HUES48 (cell line): ENCODE measurements at regions not wholly inside any gene's neighbourhood (a gene's known extent, or its start where the extent isn't known, plus 50 kb on each side); places are given as distances from the start of the nearest gene placed in this dataset.

Experiments
- H3K27ac ChIP-seq: one replicate; pipeline ENCODE4 v1.7.0; 2013; ENCODE audit warnings: low read depth, low read length, inconsistent platforms
- H3K27me3 ChIP-seq: 2 replicates; pipeline ENCODE4 v1.6.1; 2013; ENCODE audit warnings: mild to moderate bottlenecking, low read length; ENCODE audit not compliant: control insufficient read depth, insufficient read depth
- H3K36me3 ChIP-seq: 2 replicates; pipeline ENCODE4 v1.6.1; 2013; ENCODE audit warnings: low read length; ENCODE audit not compliant: control insufficient read depth, insufficient read depth
- H3K4me1 ChIP-seq: 2 replicates; pipeline ENCODE4 v1.6.1; 2013; ENCODE audit warnings: mild to moderate bottlenecking, low read length; ENCODE audit not compliant: control insufficient read depth, insufficient read depth
- H3K4me3 ChIP-seq: 2 replicates; pipeline ENCODE4 v1.5.1; 2013; ENCODE audit warnings: mild to moderate bottlenecking, low read depth, low read length
- H3K9ac ChIP-seq: 2 replicates; pipeline ENCODE4 v1.6.1; 2013; ENCODE audit warnings: mild to moderate bottlenecking, low read depth, low read length, moderate library complexity
- H3K9me3 ChIP-seq: 2 replicates; pipeline ENCODE4 v1.6.1; 2013; ENCODE audit warnings: low read length; ENCODE audit not compliant: control insufficient read depth, insufficient read depth

DNA sequence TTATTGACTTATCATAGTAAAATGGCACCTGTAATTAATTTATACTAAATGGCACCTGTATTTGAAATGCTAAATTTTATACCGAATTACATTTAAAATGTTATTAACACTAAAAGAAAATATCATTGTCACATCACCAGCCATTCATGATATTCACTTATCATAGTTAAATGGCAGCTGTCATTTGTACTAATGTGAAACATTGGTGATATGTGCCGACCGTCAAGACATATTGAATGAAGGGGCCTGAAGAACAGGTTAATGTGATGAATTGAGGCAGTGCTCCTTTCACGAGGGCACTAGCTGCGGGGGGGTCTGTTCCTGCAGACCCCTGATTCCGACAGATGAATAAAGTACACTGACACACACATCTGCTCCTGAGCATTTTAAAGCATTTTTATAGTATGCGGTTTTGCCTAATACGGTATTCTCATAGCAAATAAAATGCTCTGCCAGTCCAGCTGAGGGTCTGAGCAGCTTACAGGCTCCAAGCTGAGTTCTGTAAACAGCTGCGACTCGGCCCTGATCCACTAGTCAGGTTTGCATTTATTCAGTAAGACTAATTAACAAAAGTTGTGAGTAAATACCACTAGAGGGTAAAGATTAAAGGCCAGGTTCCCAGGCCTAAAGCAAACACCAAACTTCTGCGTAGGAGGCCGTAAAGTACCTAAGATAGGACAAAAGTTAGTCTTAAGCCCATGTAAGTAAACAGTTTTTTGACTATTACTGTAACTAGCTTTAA lies 593.4 kb upstream of the NETO1 start:
- H3K9ac ChIP-seq, result no peak overlapping the region
- H3K27ac ChIP-seq, result peak overlapping the region; percentile 34
- H3K4me1 ChIP-seq, result peaks cover 9% of the 10 kb centered on the region
- H3K36me3 ChIP-seq, result no peaks in the 10 kb centered on the region
- no peaks in the 10 kb centered on the region for H3K9me3 ChIP-seq
- H3K4me3 ChIP-seq, result no peak overlapping the region
- H3K27me3 ChIP-seq, result no peaks in the 10 kb centered on the region

- Histone ChIP-seq H3K4me1 (peaks cover 4% of the 10 kb centered on the region), H3K9me3 (no peaks in the 10 kb centered on the region), H3K27ac (no peak overlapping the region), H3K9ac (no peak overlapping the region), H3K36me3 (no peaks in the 10 kb centered on the region), H3K27me3 (no peaks in the 10 kb centered on the region), H3K4me3 (no peak overlapping the region)
Observed at GRCh38 chr18:73458186-73458964, 590.6 kb upstream of the NETO1 start.

DNA sequence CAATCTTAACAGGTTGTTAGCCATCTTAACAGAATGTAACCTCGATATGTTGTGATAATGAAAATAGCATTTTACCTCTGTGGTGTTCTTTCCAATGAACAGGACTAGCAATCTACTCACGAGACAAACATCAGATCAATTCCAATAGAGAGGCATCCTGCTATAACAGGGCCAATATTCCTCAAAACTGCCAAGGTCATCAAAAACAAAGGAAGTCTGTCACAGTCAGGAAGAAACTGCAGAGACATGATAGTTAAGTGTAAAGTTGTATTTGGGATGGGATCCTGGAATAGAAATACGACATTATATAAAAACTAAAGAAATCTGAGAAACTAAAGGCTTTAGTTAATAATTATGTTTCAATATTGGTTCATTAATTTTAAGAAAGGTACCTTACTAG lies 588.9 kb upstream of the NETO1 start:
- H3K36me3 ChIP-seq, result no peaks in the 10 kb centered on the region
- no peak overlapping the region for H3K27ac ChIP-seq
- H3K9ac ChIP-seq, result no peak overlapping the region
- H3K4me3 ChIP-seq, result no peak overlapping the region
- no peaks in the 10 kb centered on the region for H3K9me3 ChIP-seq
- H3K27me3 ChIP-seq, result no peaks in the 10 kb centered on the region
- H3K4me1 ChIP-seq, result peaks cover 4% of the 10 kb centered on the region

- no peak overlapping the region for H3K27ac ChIP-seq
Observed at GRCh38 chr18:73452866-73453265, 585.1 kb upstream of the NETO1 start.

DNA sequence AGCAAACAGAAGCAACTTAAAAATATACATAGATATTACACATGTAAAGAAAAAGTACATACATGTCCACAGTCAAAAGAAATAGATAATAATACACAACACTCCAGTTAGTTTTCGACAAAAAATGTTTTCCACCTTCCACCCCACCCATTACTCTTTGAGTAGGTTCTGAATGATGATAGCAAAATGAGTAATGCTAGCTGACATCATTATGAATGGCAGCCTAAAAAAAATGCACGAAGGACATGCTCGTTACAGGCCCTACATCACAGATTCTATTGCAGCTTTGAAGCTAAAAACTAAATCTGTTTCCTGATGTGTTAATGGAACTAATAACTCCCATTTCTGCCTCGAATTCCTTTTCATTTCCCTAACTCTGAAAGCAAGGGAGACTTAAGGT lies 578.7 kb upstream of the NETO1 start:
- no peaks in the 10 kb centered on the region for H3K27me3 ChIP-seq
- H3K4me3 ChIP-seq, result no peak overlapping the region
- H3K27ac ChIP-seq, result no peak overlapping the region
- H3K36me3 ChIP-seq, result no peaks in the 10 kb centered on the region
- no peak overlapping the region for H3K9ac ChIP-seq
- no peaks in the 10 kb centered on the region for H3K4me1 ChIP-seq
- no peaks in the 10 kb centered on the region for H3K9me3 ChIP-seq

More at GRCh38 chr18:73452866-73453265, 585.1 kb upstream of the NETO1 start:
- H3K27me3 ChIP-seq, result no peaks in the 10 kb centered on the region
- H3K4me3 ChIP-seq, result no peak overlapping the region
- no peaks in the 10 kb centered on the region for H3K9me3 ChIP-seq
- no peak overlapping the region for H3K9ac ChIP-seq
- H3K4me1 ChIP-seq, result no peaks in the 10 kb centered on the region
- H3K36me3 ChIP-seq, result no peaks in the 10 kb centered on the region

DNA sequence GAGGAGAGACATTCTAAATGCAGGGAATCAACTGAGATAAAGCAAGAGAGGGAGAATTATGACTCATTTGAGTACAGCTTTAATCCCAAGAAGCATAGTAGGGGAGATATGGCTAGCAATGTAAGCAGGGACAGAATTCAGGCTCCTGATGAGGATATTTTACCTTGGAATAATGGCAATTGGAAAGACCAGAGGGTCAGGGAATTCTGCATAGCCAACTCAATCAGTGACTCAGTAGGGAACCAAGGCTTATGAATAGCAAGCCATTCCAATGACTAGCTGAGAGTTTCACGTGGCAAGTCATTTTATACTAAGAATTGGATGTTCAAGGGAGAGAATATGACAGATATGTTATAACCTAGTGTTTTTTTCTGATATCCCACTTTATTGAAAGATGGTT lies 563.8 kb upstream of the NETO1 start:
- Histone ChIP-seq H3K9me3 (peaks cover 5% of the 10 kb centered on the region; the same call in 1 of the 2 replicates), H3K9ac (no peak overlapping the region), H3K27me3 (no peaks in the 10 kb centered on the region), H3K4me1 (peaks cover 9% of the 10 kb centered on the region), H3K27ac (peak overlapping the region; percentile 64), H3K36me3 (no peaks in the 10 kb centered on the region), H3K4me3 (peak overlapping the region; percentile 10; the same call in 1 of the 2 replicates)

DNA sequence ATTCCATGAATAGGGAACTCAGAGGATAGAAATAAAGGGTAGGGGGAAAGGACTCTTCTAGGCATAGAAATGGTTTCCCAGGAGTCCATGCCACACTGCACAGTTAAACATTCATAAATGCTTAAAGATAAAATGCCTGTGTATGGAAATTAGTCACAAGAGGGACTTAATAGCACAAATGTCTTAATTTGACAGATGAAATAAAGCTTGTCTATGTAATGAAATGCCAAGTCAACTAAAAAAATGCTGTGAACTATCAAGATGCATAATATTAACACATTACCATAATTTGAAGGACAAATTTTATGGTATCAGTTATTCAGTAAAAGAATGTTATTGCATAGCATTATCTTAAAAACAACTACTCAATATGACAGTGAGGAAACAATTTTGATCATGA lies 553.2 kb upstream of the NETO1 start:
- Histone ChIP-seq H3K36me3 (no peaks in the 10 kb centered on the region), H3K27me3 (no peaks in the 10 kb centered on the region), H3K9me3 (no peaks in the 10 kb centered on the region), H3K4me1 (no peaks in the 10 kb centered on the region), H3K4me3 (no peak overlapping the region), H3K27ac (no peak overlapping the region), H3K9ac (no peak overlapping the region)

GRCh38 chr18:73419531-73419930 lies 551.7 kb upstream of the NETO1 start:
- Histone ChIP-seq H3K36me3 (no peaks in the 10 kb centered on the region), H3K27me3 (no peaks in the 10 kb centered on the region), H3K4me3 (no peak overlapping the region), H3K4me1 (no peaks in the 10 kb centered on the region), H3K9ac (no peak overlapping the region), H3K9me3 (no peaks in the 10 kb centered on the region), H3K27ac (no peak overlapping the region)

- H3K9ac ChIP-seq, result no peak overlapping the region
- no peak overlapping the region for H3K4me3 ChIP-seq
- H3K27ac ChIP-seq, result no peak overlapping the region
- H3K27me3 ChIP-seq, result no peaks in the 10 kb centered on the region
- no peaks in the 10 kb centered on the region for H3K36me3 ChIP-seq
- H3K4me1 ChIP-seq, result no peaks in the 10 kb centered on the region
- no peaks in the 10 kb centered on the region for H3K9me3 ChIP-seq
Observed at GRCh38 chr18:73414598-73414997, 546.8 kb upstream of the NETO1 start.

GRCh38 chr18:73414069-73414468 lies 546.3 kb upstream of the NETO1 start:
- Histone ChIP-seq H3K27ac (no peak overlapping the region), H3K9me3 (no peaks in the 10 kb centered on the region), H3K27me3 (no peaks in the 10 kb centered on the region), H3K36me3 (no peaks in the 10 kb centered on the region), H3K9ac (no peak overlapping the region), H3K4me3 (no peak overlapping the region), H3K4me1 (peaks cover 1% of the 10 kb centered on the region; the same call in 1 of the 2 replicates)

DNA sequence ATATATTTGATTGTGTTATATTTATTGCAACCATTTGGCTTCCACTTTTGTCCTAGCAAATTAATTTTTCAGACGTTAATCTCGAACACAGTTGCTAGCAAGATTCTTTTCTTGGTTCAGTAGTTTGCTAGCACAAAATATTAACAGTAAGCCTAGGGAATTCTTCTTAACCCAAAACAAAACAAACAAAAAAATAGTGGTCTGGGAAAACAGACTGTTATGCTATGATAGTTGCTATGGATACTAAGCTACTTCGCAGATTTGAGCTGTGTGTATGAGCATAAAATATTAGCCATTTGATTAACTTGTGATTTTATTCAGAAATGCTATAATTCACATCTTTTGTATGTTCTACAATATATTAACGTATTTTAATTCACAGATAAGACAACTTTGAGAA lies 541.5 kb upstream of the NETO1 start:
- H3K4me1 ChIP-seq, result peaks cover 21% of the 10 kb centered on the region
- H3K36me3 ChIP-seq, result no peaks in the 10 kb centered on the region
- H3K27ac ChIP-seq, result no peak overlapping the region
- H3K9me3 ChIP-seq, result no peaks in the 10 kb centered on the region
- H3K9ac ChIP-seq, result no peak overlapping the region
- H3K27me3 ChIP-seq, result no peaks in the 10 kb centered on the region
- no peak overlapping the region for H3K4me3 ChIP-seq
